A549 (cell line): ENCODE measurements at regions not wholly inside any gene's neighbourhood (a gene's known extent, or its start where the extent isn't known, plus 50 kb on each side); places are given as distances from the start of the nearest gene placed in this dataset.
"Not testable (repeated sequence)": the region's sequence is repeated elsewhere in the genome, so short reads cannot be mapped to it uniquely, and the experiment has no call there.

Experiments used
- ATAC-seq, 2 experiments: fragments of 200-7000 bp in 1 of 2; fragments of >200 bp in 1 of 2; cut with Nextera tagmentation in 1 of 2; cut with Tn5 transposase in 1 of 2; 3 replicates each; pipeline versions ENCODE4 v1.8.0 to v1.9.1; 2018 to 2020; ENCODE audit warnings: mild to moderate bottlenecking in 1 of 2, moderate library complexity in 1 of 2
- CTCF ChIA-PET: fragments of 300-600 bp; sonication (Branson Sonifier 250); formaldehyde crosslinking; extraction: SDS; loops from one replicate; lab custom pipeline; 2021; ENCODE audit warnings: antibody characterized with exemption, inconsistent platforms; lab: Yijun Ruan, JAX
- POLR2A ChIA-PET: fragments of 350-600 bp; formaldehyde crosslinking; extraction: SDS; loops from one replicate; lab custom pipeline; 2021; ENCODE audit warnings: antibody characterized with exemption, inconsistent platforms; lab: Yijun Ruan, JAX
- DNase-seq, 2 experiments: peaks; one replicate each; pipeline versions ENCODE4 v3.0.0 to v3.0.0-alpha.2; 2011 to 2016; ENCODE audit warnings: low read depth in 1 of 2, low spot score in 1 of 2
- FAIRE-seq: peaks from 2 replicates; lab custom pipeline; 2011; peaks lifted over from hg19 to GRCh38; lab: Jason Lieb, UNC
- H3K27ac ChIP-seq, 2 experiments: fragments of >200 bp; sonication (Bioruptor Twin); formaldehyde crosslinking; 3 replicates each; pipeline ENCODE4 v1.5.1; 2016 to 2017
- H3K4me1 ChIP-seq: fragments of >200 bp; sonication (Bioruptor Twin); formaldehyde crosslinking; 3 replicates; pipeline ENCODE4 v1.6.1; 2016
- H3K4me2 ChIP-seq: fragments of >200 bp; sonication (Bioruptor Twin); formaldehyde crosslinking; 3 replicates; pipeline ENCODE4 v1.6.1; 2016
- H3K4me3 ChIP-seq: fragments of >200 bp; sonication (Bioruptor Twin); formaldehyde crosslinking; 3 replicates; pipeline ENCODE4 v1.5.1; 2016
- H3K9me3 ChIP-seq: fragments of >200 bp; sonication (Bioruptor Twin); formaldehyde crosslinking; 3 replicates; pipeline ENCODE4 v1.6.1; 2016
- CBX8 ChIP-seq: fragments of 200-600 bp; sonication (generic); IDR thresholded peaks from 2 replicates; pipeline ENCODE4 v1.6.1; 2016
- EHMT2 ChIP-seq: fragments of 200-600 bp; sonication (generic); IDR thresholded peaks from 2 replicates; pipeline ENCODE4 v1.6.1; 2016; ENCODE audit warnings: antibody characterized with exemption, low read depth, mild to moderate bottlenecking, moderate library complexity
- FOSL2 ChIP-seq, 2 experiments: fragments of 450-650 bp in 1 of 2; fragments of >200 bp in 1 of 2; sonication (Bioruptor Twin) in 1 of 2; formaldehyde crosslinking; IDR thresholded peaks; 2 replicates each; pipeline versions ENCODE4 v1.5.0 to v1.6.1; 2016 to 2020; ENCODE audit warnings: mild to moderate bottlenecking in 1 of 2, moderate library complexity in 1 of 2
- FOXS1 ChIP-seq: fragments of 250-450 bp; sonication (Bioruptor Pico); IDR thresholded peaks from 2 replicates; pipeline ENCODE4 v1.5.0; 2020; ENCODE audit warnings: mild to moderate bottlenecking, moderate library complexity
- HEYL ChIP-seq: fragments of 250-450 bp; sonication (Bioruptor Pico); IDR thresholded peaks from 2 replicates; pipeline ENCODE4 v1.8.0; 2021; ENCODE audit warnings: mild to moderate bottlenecking, moderate library complexity
- HMGXB4 ChIP-seq: fragments of 250-450 bp; sonication (Bioruptor Pico); IDR thresholded peaks from 2 replicates; pipeline ENCODE4 v1.5.0; 2021; ENCODE audit warnings: mild to moderate bottlenecking, moderate library complexity, borderline replicate concordance
- HOXA7 ChIP-seq: fragments of 250-450 bp; sonication (Bioruptor Pico); IDR thresholded peaks from 2 replicates; pipeline ENCODE4 v1.5.0; 2020; ENCODE audit warnings: mild to moderate bottlenecking, moderate library complexity
- JUN ChIP-seq, 2 experiments: fragments of >200 bp; sonication (Bioruptor Twin); formaldehyde crosslinking; IDR thresholded peaks; 2 replicates in 1 of 2; 3 replicates in 1 of 2; pipeline ENCODE4 v1.6.1; 2016 to 2017
- MAFK ChIP-seq: fragments of 450-650 bp; IDR thresholded peaks from 2 replicates; pipeline ENCODE4 v1.6.1; 2014; ENCODE audit not compliant: partially characterized antibody
- MYC ChIP-seq: IDR thresholded peaks from 2 replicates; pipeline ENCODE4 v1.6.1; 2012; ENCODE audit warnings: mild to moderate bottlenecking, inconsistent platforms, low read length, improper control_type of control experiment, borderline replicate concordance
- NPAS2 ChIP-seq: fragments of 250-450 bp; sonication (Bioruptor Pico); IDR thresholded peaks from 2 replicates; pipeline ENCODE4 v1.8.0; 2022; ENCODE audit warnings: mild to moderate bottlenecking, moderate library complexity, borderline replicate concordance
- RAD21 ChIP-seq, 2 experiments: fragments of >200 bp in 1 of 2; sonication (Bioruptor Twin) in 1 of 2; formaldehyde crosslinking in 1 of 2; IDR thresholded peaks in 1 of 2; conservative IDR thresholded peaks in 1 of 2; 2 replicates in 1 of 2; 3 replicates in 1 of 2; pipeline ENCODE4 v1.6.1; 2012 to 2018; ENCODE audit warnings: inconsistent platforms in 1 of 2
- RARB ChIP-seq: fragments of 250-450 bp; sonication (Bioruptor Pico); IDR thresholded peaks from 2 replicates; pipeline ENCODE4 v1.8.0; 2021; ENCODE audit warnings: mild to moderate bottlenecking, moderate library complexity
- RCOR1 ChIP-seq: fragments of 150-350 bp; IDR thresholded peaks from 2 replicates; pipeline ENCODE4 v1.6.1; 2014; ENCODE audit warnings: antibody characterized with exemption, low read length, low read depth
- RNF2 ChIP-seq: fragments of 200-600 bp; sonication (generic); IDR thresholded peaks from 2 replicates; pipeline ENCODE4 v1.6.1; 2016; ENCODE audit warnings: low read depth, mild to moderate bottlenecking, antibody characterized with exemption, moderate library complexity, borderline replicate concordance
- TP53 ChIP-seq: fragments of 250-450 bp; sonication (Bioruptor Pico); IDR thresholded peaks from 2 replicates; pipeline ENCODE4 v1.5.0; 2021; ENCODE audit warnings: mild to moderate bottlenecking, moderate library complexity
- ZC3H11A ChIP-seq: fragments of 450-650 bp; IDR thresholded peaks from 2 replicates; pipeline ENCODE4 v1.6.1; 2014; ENCODE audit warnings: antibody characterized with exemption, mild to moderate bottlenecking
- ZFP36 ChIP-seq: fragments of 450-650 bp; IDR thresholded peaks from 2 replicates; pipeline ENCODE4 v1.6.1; 2014; ENCODE audit warnings: borderline replicate concordance; ENCODE audit not compliant: partially characterized antibody
- WGBS: methylation state at CpG from one replicate; pipeline ENCODE4 v1.1.6; 2017; ENCODE audit errors: missing lambda C conversion rate; 5-methylcytosine and 5-hydroxymethylcytosine counted together
- TF ChIP-seq, protein P1 (sequence below): fragments of 200-600 bp; sonication (generic); IDR thresholded peaks from 2 replicates; pipeline ENCODE4 v1.6.1; 2016; ENCODE audit warnings: antibody characterized with exemption, mild to moderate bottlenecking, moderate library complexity

DNA sequence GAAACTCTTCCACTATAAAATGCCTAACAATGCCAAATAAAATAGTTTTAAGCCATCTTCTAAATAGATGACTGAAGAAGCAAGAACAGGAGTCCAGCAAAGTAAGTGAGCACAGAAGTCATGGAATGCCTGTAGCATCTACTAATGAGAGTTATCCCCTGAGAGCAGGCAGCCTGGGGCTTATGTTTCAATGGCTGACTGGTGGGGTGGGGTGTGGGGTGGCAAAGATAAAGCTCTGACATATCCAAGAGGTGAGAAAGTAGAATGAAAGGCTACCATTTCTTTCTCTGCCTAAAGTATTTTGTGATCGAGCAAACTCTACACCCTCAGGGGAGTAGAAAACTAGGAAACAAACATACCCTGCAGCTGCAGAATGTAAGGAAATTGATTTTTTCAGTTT lies 348.8 kb downstream of the TFAP2B start:
- H3K4me2 ChIP-seq = no peak overlapping the region
- TF ChIP-seq EHMT2 (no peak), HMGXB4 (CRISPR knock-in tag) (no peak), FOSL2 (IDR thresholded peaks at IDR 0.05) (no peak), FOSL2 (CRISPR knock-in tag; IDR thresholded peaks at IDR 0.05) (no peak), ZFP36 (no peak), HEYL (CRISPR knock-in tag) (no peak), RAD21 (conservative IDR thresholded peaks at IDR 0.05 in 1 of 2, IDR thresholded peaks at IDR 0.05 in 1 of 2) (no peak), RCOR1 (no peak), HOXA7 (CRISPR knock-in tag) (no peak), TP53 (CRISPR knock-in tag) (no peak)
- TF ChIP-seq, protein P1, sequence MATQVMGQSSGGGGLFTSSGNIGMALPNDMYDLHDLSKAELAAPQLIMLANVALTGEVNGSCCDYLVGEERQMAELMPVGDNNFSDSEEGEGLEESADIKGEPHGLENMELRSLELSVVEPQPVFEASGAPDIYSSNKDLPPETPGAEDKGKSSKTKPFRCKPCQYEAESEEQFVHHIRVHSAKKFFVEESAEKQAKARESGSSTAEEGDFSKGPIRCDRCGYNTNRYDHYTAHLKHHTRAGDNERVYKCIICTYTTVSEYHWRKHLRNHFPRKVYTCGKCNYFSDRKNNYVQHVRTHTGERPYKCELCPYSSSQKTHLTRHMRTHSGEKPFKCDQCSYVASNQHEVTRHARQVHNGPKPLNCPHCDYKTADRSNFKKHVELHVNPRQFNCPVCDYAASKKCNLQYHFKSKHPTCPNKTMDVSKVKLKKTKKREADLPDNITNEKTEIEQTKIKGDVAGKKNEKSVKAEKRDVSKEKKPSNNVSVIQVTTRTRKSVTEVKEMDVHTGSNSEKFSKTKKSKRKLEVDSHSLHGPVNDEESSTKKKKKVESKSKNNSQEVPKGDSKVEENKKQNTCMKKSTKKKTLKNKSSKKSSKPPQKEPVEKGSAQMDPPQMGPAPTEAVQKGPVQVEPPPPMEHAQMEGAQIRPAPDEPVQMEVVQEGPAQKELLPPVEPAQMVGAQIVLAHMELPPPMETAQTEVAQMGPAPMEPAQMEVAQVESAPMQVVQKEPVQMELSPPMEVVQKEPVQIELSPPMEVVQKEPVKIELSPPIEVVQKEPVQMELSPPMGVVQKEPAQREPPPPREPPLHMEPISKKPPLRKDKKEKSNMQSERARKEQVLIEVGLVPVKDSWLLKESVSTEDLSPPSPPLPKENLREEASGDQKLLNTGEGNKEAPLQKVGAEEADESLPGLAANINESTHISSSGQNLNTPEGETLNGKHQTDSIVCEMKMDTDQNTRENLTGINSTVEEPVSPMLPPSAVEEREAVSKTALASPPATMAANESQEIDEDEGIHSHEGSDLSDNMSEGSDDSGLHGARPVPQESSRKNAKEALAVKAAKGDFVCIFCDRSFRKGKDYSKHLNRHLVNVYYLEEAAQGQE = no peak
- TF ChIP-seq, all 56 proteins: peak for 0
- H3K27ac ChIP-seq = no peak overlapping the region
- no peak for DNase-seq
- H3K9me3 ChIP-seq = no peaks in the 10 kb centered on the region
- no peak for ATAC-seq
- H3K4me3 ChIP-seq = no peak overlapping the region
- WGBS = 0% methylated on average over 1 of the region's 1 CpG
- ChIA-PET POLR2A (no interaction called here), CTCF (no interaction called here)
- no peak for FAIRE-seq
- H3K4me1 ChIP-seq = no peaks in the 10 kb centered on the region

DNA sequence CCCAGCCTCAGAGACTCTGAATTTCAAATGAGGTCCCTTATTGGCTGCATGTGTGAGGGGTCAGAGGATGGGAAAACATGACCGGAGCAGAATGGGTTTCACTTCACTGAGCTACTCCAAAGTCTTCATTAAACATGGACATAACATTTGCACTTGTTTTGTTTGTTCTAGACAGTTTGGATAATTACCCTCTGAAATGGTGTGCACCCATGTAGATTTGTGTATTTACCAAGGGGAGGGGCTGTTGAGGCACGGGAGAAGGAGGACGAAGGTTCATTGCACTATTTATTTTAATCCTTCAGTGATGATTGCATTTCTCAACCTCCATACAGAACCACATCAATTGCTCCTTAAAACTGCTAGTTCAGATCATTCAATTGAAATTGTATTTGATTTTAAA lies 364.2 kb downstream of the TFAP2B start:
- ChIA-PET CTCF (no interaction called here), POLR2A (no interaction called here)
- no peak for ATAC-seq
- Histone ChIP-seq H3K4me3 (no peak overlapping the region), H3K4me2 (no peak overlapping the region), H3K27ac (no peak overlapping the region), H3K9me3 (no peaks in the 10 kb centered on the region), H3K4me1 (no peaks in the 10 kb centered on the region)
- whole genome bisulfite sequencing = 2% methylated on average over 3 of the region's 3 CpGs
- no peak for FAIRE-seq
- no peak for TF ChIP-seq CBX8
- TF ChIP-seq, all 56 proteins: peak for 0
- DNase-seq = no peak

- no peaks in the 10 kb centered on the region for H3K9me3 ChIP-seq
- H3K4me3 ChIP-seq = no peak overlapping the region
- no peak overlapping the region for H3K27ac ChIP-seq
- TF ChIP-seq JUN (IDR thresholded peaks at IDR 0.05) = no peak
- TF ChIP-seq NPAS2 (CRISPR knock-in tag) = no peak
- no peak for TF ChIP-seq FOXS1 (CRISPR knock-in tag)
- no peak for TF ChIP-seq MYC
- TF ChIP-seq RNF2 = no peak
- no peak for TF ChIP-seq HMGXB4 (CRISPR knock-in tag)
- no peak for TF ChIP-seq MAFK
- TF ChIP-seq ZC3H11A = no peak
- no peak for TF ChIP-seq RARB (CRISPR knock-in tag)
- no peak for TF ChIP-seq RAD21 (conservative IDR thresholded peaks at IDR 0.05 in 1 of 2, IDR thresholded peaks at IDR 0.05 in 1 of 2)
- TF ChIP-seq, all 56 proteins: peak for 0
- ATAC-seq (no peak), FAIRE-seq (no peak), DNase-seq (no peak)
- ChIA-PET CTCF (no interaction called here), POLR2A (no interaction called here)
- Histone ChIP-seq H3K4me1 (no peaks in the 10 kb centered on the region), H3K4me2 (no peak overlapping the region)
- WGBS = 21% methylated on average over 1 of the region's 1 CpG
Measured at GRCh38 chr6:51184046-51184445, 365.4 kb downstream of the TFAP2B start.

- CTCF ChIA-PET, H3K4me2 ChIP-seq, FAIRE-seq, POLR2A ChIA-PET, H3K27ac ChIP-seq, DNase-seq, H3K4me3 ChIP-seq, H3K4me1 ChIP-seq, H3K9me3 ChIP-seq, ATAC-seq: not testable (repeated sequence)
- WGBS = no CpG with 5 or more reads among the region's 7 CpGs
Measured at GRCh38 chr6:51193163-51193562, 374.5 kb downstream of the TFAP2B start.
